Mesothelial cell of epicardium (in vitro differentiated cells): ENCODE measurements at regions not wholly inside any gene's neighbourhood (a gene's known extent, or its start where the extent isn't known, plus 50 kb on each side); places are given as distances from the start of the nearest gene placed in this dataset.
A peak's percentile ranks its signal among the peaks of the same experiment; 100 is the strongest.
"Not testable (repeated sequence)": the region's sequence is repeated elsewhere in the genome, so short reads cannot be mapped to it uniquely, and the experiment has no call there.

Experiments
- DNase-seq, 2 experiments: peaks; one replicate each; pipeline ENCODE4 v3.0.0; 2021; ENCODE audit warnings: low spot score in 2 of 2; ENCODE audit not compliant: unreplicated experiment in 2 of 2
- H3K27ac Mint-ChIP-seq: 2 replicates; pipeline ENCODE4 v1.8.0; 2021; ENCODE audit warnings: mixed read lengths
- H3K27me3 Mint-ChIP-seq: 2 replicates; pipeline ENCODE4 v1.8.0; 2021; ENCODE audit warnings: low read depth, mixed read lengths
- H3K36me3 Mint-ChIP-seq: 2 replicates; pipeline ENCODE4 v1.8.0; 2021; ENCODE audit warnings: mixed read lengths
- H3K4me1 Mint-ChIP-seq: 2 replicates; pipeline ENCODE4 v1.8.0; 2021; ENCODE audit warnings: mixed read lengths
- H3K4me3 Mint-ChIP-seq: 2 replicates; pipeline ENCODE4 v1.8.0; 2021; ENCODE audit warnings: mild to moderate bottlenecking, moderate library complexity, mixed read lengths
- H3K9me3 Mint-ChIP-seq: 2 replicates; pipeline ENCODE4 v1.8.0; 2021; ENCODE audit warnings: mixed read lengths
- TF ChIP-seq, protein P1 (sequence below): fragments of 200-600 bp; sonication (generic); IDR thresholded peaks from one replicate; pipeline ENCODE4 v1.5.0; 2021; ENCODE audit warnings: antibody characterized with exemption; ENCODE audit not compliant: unreplicated experiment

DNA sequence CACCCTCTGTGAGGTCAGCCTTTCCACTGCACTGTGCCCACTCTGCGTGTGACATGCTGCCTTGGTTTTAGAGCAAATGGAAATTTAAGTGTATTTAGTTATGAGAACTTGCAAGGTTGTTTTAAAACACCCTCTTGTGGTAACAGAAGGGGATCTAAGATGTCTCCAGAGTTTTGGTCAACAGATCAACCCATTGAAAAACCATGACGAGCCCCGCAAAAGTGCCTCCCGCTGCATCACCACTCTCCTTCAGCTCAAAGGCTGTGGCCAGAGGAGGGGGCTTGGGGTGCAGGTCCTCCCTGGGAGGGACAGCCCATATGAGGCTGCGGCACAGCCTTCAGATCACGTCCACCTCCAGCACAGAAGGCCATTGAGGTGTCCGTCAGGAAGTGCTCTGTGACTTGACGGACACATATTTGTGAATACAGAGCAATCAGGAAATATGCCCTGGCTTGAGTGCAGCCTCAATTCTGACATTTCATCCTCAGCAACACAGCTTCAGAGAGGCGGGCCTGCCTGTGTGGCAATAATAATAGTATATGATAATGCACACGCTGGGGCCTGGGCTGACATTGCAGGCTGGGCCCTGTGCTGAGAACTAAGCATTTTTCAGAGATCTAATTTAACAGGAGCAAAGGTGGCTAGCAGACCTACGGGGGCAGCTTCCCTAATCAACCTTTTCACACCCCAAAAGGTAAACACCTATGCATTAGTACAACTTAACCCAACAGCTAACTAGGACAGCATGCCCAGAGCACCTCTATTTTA lies 213.9 kb downstream of the ANAPC1 start:
- H3K9me3 Mint-ChIP-seq = peaks cover 8% of the 10 kb centered on the region
- H3K4me3 Mint-ChIP-seq = no peak overlapping the region
- DNase-seq = no peak
- peaks cover 12% of the 10 kb centered on the region for H3K4me1 Mint-ChIP-seq
- H3K27ac Mint-ChIP-seq = no peak overlapping the region
- TF ChIP-seq, protein P1, sequence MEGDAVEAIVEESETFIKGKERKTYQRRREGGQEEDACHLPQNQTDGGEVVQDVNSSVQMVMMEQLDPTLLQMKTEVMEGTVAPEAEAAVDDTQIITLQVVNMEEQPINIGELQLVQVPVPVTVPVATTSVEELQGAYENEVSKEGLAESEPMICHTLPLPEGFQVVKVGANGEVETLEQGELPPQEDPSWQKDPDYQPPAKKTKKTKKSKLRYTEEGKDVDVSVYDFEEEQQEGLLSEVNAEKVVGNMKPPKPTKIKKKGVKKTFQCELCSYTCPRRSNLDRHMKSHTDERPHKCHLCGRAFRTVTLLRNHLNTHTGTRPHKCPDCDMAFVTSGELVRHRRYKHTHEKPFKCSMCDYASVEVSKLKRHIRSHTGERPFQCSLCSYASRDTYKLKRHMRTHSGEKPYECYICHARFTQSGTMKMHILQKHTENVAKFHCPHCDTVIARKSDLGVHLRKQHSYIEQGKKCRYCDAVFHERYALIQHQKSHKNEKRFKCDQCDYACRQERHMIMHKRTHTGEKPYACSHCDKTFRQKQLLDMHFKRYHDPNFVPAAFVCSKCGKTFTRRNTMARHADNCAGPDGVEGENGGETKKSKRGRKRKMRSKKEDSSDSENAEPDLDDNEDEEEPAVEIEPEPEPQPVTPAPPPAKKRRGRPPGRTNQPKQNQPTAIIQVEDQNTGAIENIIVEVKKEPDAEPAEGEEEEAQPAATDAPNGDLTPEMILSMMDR = no peak
- H3K36me3 Mint-ChIP-seq = peaks cover 2% of the 10 kb centered on the region
- H3K27me3 Mint-ChIP-seq = no peaks in the 10 kb centered on the region

- TF ChIP-seq, protein P1 = no peak
- Mint-ChIP-seq H3K4me1 (peaks cover 18% of the 10 kb centered on the region), H3K36me3 (peaks cover 2% of the 10 kb centered on the region), H3K27ac (no peak overlapping the region), H3K27me3 (no peaks in the 10 kb centered on the region), H3K9me3 (peaks cover 8% of the 10 kb centered on the region), H3K4me3 (no peak overlapping the region)
- DNase-seq = no peak
These were observed 213.2 kb downstream of the ANAPC1 start for GRCh38 chr2:111670776-111671175.

DNA sequence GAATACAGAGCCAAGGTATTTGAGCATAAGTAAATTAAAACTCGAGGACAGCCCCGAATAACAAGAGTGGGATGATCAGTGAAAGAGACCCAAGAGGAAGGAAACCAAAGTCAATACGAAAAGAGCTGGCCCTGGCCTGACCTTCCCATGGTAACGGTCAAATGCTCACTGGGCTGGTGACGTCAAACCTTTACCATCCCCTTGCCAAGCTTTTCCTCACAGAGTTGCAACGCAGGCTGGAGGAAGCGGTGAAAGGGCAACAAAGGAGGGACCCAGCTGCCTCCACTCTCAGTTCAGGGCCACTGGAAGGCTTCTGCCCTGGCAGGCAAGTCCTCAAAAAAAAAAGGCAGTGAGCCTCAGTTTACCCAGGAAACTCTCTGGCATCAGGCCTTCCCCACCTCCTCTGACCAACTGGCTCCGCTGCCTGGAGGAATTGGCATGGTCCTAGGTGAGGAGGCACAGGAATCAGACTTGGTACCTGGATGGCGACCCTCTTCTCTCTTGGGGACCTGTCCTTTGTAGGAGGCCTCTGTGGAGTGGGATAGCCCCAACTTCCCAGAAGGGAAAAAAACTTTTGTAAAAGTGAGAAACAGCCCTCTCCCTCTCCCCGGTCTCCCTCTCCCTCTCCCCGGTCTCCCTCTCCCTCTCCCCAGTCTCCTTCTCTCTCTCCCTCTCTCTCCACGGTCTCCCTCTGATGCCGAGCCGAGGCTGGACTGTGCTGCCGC lies 212.4 kb downstream of the ANAPC1 start:
- H3K27me3 Mint-ChIP-seq = no peaks in the 10 kb centered on the region
- H3K9me3 Mint-ChIP-seq = peaks cover 8% of the 10 kb centered on the region
- H3K36me3 Mint-ChIP-seq = peaks cover 2% of the 10 kb centered on the region
- H3K4me3 Mint-ChIP-seq = no peak overlapping the region
- TF ChIP-seq, protein P1 = no peak
- DNase-seq = no peak
- no peak overlapping the region for H3K27ac Mint-ChIP-seq
- H3K4me1 Mint-ChIP-seq = peaks cover 21% of the 10 kb centered on the region

DNA sequence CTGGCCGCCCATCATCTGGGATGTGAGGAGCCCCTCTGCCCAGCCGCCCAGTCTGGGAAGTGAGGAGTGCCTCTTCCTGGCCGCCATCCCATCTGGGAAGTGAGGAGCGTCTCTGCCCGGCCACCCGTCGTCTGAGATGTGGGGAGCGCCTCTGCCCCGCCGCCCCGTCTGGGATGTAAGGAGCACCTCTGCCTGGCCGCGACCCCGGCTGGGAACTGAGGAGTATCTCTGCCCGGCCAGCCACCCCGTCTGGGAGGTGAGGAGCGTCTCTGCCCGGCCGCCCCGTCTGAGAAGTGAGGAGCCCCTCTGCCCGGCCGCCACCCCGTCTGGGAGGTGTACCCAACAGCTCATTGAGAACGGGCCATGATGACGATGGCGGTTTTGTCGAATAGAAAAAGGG lies 211.4 kb downstream of the ANAPC1 start:
- H3K4me3 Mint-ChIP-seq, DNase-seq, H3K27ac Mint-ChIP-seq: not testable (repeated sequence)

DNA sequence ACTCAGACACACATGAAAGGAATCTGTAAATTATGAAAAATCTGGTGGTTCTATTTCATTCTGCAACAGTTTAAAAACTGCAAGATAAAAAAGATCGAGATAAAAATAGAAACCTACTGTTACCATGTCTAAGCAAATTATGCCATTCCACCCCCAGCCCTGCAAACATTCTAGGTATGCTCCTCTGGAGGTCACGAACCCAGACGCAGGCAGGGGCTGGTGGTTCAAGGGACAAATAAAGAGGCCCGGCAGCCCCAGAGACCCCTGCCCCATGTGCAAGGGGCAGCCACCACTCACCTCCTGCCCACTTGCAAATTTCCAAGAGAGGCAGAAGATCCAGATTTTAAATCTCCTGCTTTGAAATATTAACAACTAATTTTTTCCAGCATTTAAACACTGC lies 210.5 kb downstream of the ANAPC1 start:
- no peak for DNase-seq
- TF ChIP-seq, protein P1 = no peak
- Mint-ChIP-seq H3K27me3 (no peaks in the 10 kb centered on the region), H3K27ac (peak overlapping the region; percentile 54), H3K36me3 (peaks cover 2% of the 10 kb centered on the region), H3K4me1 (peaks cover 31% of the 10 kb centered on the region), H3K9me3 (peaks cover 4% of the 10 kb centered on the region), H3K4me3 (no peak overlapping the region)

More for the DNA sequence above, 211.4 kb downstream of the ANAPC1 start:
- peaks cover 23% of the 10 kb centered on the region for H3K4me1 Mint-ChIP-seq
- not testable (repeated sequence) for H3K27me3 Mint-ChIP-seq, H3K36me3 Mint-ChIP-seq, H3K9me3 Mint-ChIP-seq
